ENCODE measurements at regions not wholly inside any gene's neighbourhood (a gene's known extent, or its start where the extent isn't known, plus 50 kb on each side); places are given as distances from the start of the nearest gene placed in this dataset.

GRCh38 chr18:73838107-73838506, 309.5 kb downstream of the FBXO15 start:
- Histone ChIP-seq H3K36me3 (replicated peaks; ENCODE audit: control insufficient read depth, insufficient read depth, low read length) (no peaks in the 10 kb centered on the region), H3K27me3 (ENCODE audit: control insufficient read depth, insufficient read depth, low read length) (no peaks in the 10 kb centered on the region), H3K4me3 (ENCODE audit: insufficient read depth, low read depth, low read length) (no peak overlapping the region)
- no peak for DNase-seq

GRCh38 chr18:73835656-73836364, 311.8 kb downstream of the FBXO15 start:
- DNase-seq, result no peak
- H3K4me3 ChIP-seq (ENCODE audit: insufficient read depth, low read depth, low read length), result no peak overlapping the region

GRCh38 chr18:73835039-73835438, 312.6 kb downstream of the FBXO15 start:
- Histone ChIP-seq H3K27me3 (ENCODE audit: control insufficient read depth, insufficient read depth, low read length) (no peaks in the 10 kb centered on the region), H3K36me3 (replicated peaks; ENCODE audit: control insufficient read depth, insufficient read depth, low read length) (no peaks in the 10 kb centered on the region), H3K4me3 (ENCODE audit: insufficient read depth, low read depth, low read length) (no peak overlapping the region)
- no peak for DNase-seq

More at GRCh38 chr18:73835656-73836364, 311.8 kb downstream of the FBXO15 start:
- Histone ChIP-seq H3K27me3 (ENCODE audit: control insufficient read depth, insufficient read depth, low read length) (no peaks in the 10 kb centered on the region), H3K36me3 (replicated peaks; ENCODE audit: control insufficient read depth, insufficient read depth, low read length) (no peaks in the 10 kb centered on the region)

- DNase-seq, result no peak
- Histone ChIP-seq H3K4me3 (ENCODE audit: insufficient read depth, low read depth, low read length) (no peak overlapping the region), H3K27me3 (ENCODE audit: control insufficient read depth, insufficient read depth, low read length) (no peaks in the 10 kb centered on the region), H3K36me3 (replicated peaks; ENCODE audit: control insufficient read depth, insufficient read depth, low read length) (no peaks in the 10 kb centered on the region)
These were observed 315.9 kb downstream of the FBXO15 start for GRCh38 chr18:73831688-73832087.

GRCh38 chr18:73829146-73829545, 318.5 kb downstream of the FBXO15 start:
- Histone ChIP-seq H3K27me3 (ENCODE audit: control insufficient read depth, insufficient read depth, low read length) (no peaks in the 10 kb centered on the region), H3K4me3 (ENCODE audit: insufficient read depth, low read depth, low read length) (no peak overlapping the region), H3K36me3 (replicated peaks; ENCODE audit: control insufficient read depth, insufficient read depth, low read length) (no peaks in the 10 kb centered on the region)
- DNase-seq, result no peak

GRCh38 chr18:73827801-73828200, 319.8 kb downstream of the FBXO15 start:
- no peaks in the 10 kb centered on the region for H3K36me3 ChIP-seq (replicated peaks; ENCODE audit: control insufficient read depth, insufficient read depth, low read length)
- H3K4me3 ChIP-seq (ENCODE audit: insufficient read depth, low read depth, low read length), result no peak overlapping the region
- H3K27me3 ChIP-seq (ENCODE audit: control insufficient read depth, insufficient read depth, low read length), result no peaks in the 10 kb centered on the region
- no peak for DNase-seq

GRCh38 chr18:73826098-73826497, 321.5 kb downstream of the FBXO15 start:
- Histone ChIP-seq H3K27me3 (ENCODE audit: control insufficient read depth, insufficient read depth, low read length) (no peaks in the 10 kb centered on the region), H3K36me3 (replicated peaks; ENCODE audit: control insufficient read depth, insufficient read depth, low read length) (no peaks in the 10 kb centered on the region), H3K4me3 (ENCODE audit: insufficient read depth, low read depth, low read length) (no peak overlapping the region)
- DNase-seq, result no peak

- Histone ChIP-seq H3K27me3 (ENCODE audit: control insufficient read depth, insufficient read depth, low read length) (no peaks in the 10 kb centered on the region), H3K36me3 (replicated peaks; ENCODE audit: control insufficient read depth, insufficient read depth, low read length) (no peaks in the 10 kb centered on the region), H3K4me3 (ENCODE audit: insufficient read depth, low read depth, low read length) (no peak overlapping the region)
- DNase-seq, result no peak
These were observed 323.0 kb downstream of the FBXO15 start for GRCh38 chr18:73824671-73825070.

GRCh38 chr18:73812423-73812822, 335.2 kb downstream of the FBXO15 start:
- H3K36me3 ChIP-seq (replicated peaks; ENCODE audit: control insufficient read depth, insufficient read depth, low read length), result no peaks in the 10 kb centered on the region
- no peak overlapping the region for H3K4me3 ChIP-seq (ENCODE audit: insufficient read depth, low read depth, low read length)

GRCh38 chr18:73807551-73808192, 340.0 kb downstream of the FBXO15 start:
- no peak for DNase-seq
- no peak overlapping the region for H3K4me3 ChIP-seq (ENCODE audit: insufficient read depth, low read depth, low read length)
- H3K27me3 ChIP-seq (ENCODE audit: control insufficient read depth, insufficient read depth, low read length), result no peaks in the 10 kb centered on the region

More at GRCh38 chr18:73812423-73812822, 335.2 kb downstream of the FBXO15 start:
- H3K27me3 ChIP-seq (ENCODE audit: control insufficient read depth, insufficient read depth, low read length), result no peaks in the 10 kb centered on the region
- no peak for DNase-seq

GRCh38 chr18:73805991-73806390, 341.6 kb downstream of the FBXO15 start:
- DNase-seq, result peak; percentile 16
- H3K36me3 ChIP-seq (replicated peaks; ENCODE audit: control insufficient read depth, insufficient read depth, low read length), result no peaks in the 10 kb centered on the region
- no peaks in the 10 kb centered on the region for H3K27me3 ChIP-seq (ENCODE audit: control insufficient read depth, insufficient read depth, low read length)
- no peak overlapping the region for H3K4me3 ChIP-seq (ENCODE audit: insufficient read depth, low read depth, low read length)

More at GRCh38 chr18:73807551-73808192, 340.0 kb downstream of the FBXO15 start:
- H3K36me3 ChIP-seq (replicated peaks; ENCODE audit: control insufficient read depth, insufficient read depth, low read length), result no peaks in the 10 kb centered on the region

- no peak for DNase-seq
- Histone ChIP-seq H3K4me3 (ENCODE audit: insufficient read depth, low read depth, low read length) (no peak overlapping the region), H3K36me3 (replicated peaks; ENCODE audit: control insufficient read depth, insufficient read depth, low read length) (no peaks in the 10 kb centered on the region), H3K27me3 (ENCODE audit: control insufficient read depth, insufficient read depth, low read length) (no peaks in the 10 kb centered on the region)
These were observed 350.2 kb downstream of the FBXO15 start for GRCh38 chr18:73797419-73797818.

- H3K27me3 ChIP-seq (ENCODE audit: control insufficient read depth, insufficient read depth, low read length), result no peaks in the 10 kb centered on the region
- no peaks in the 10 kb centered on the region for H3K36me3 ChIP-seq (replicated peaks; ENCODE audit: control insufficient read depth, insufficient read depth, low read length)
- DNase-seq, result no peak
- no peak overlapping the region for H3K4me3 ChIP-seq (ENCODE audit: insufficient read depth, low read depth, low read length)
These were observed 354.2 kb downstream of the FBXO15 start for GRCh38 chr18:73793386-73793785.

GRCh38 chr18:73791081-73791480, 356.6 kb downstream of the FBXO15 start:
- H3K27me3 ChIP-seq (ENCODE audit: control insufficient read depth, insufficient read depth, low read length), result no peaks in the 10 kb centered on the region
- H3K36me3 ChIP-seq (replicated peaks; ENCODE audit: control insufficient read depth, insufficient read depth, low read length), result no peaks in the 10 kb centered on the region
- no peak overlapping the region for H3K4me3 ChIP-seq (ENCODE audit: insufficient read depth, low read depth, low read length)
- DNase-seq, result no peak

GRCh38 chr18:73790587-73790986, 357.0 kb downstream of the FBXO15 start:
- H3K27me3 ChIP-seq (ENCODE audit: control insufficient read depth, insufficient read depth, low read length), result no peaks in the 10 kb centered on the region
- no peaks in the 10 kb centered on the region for H3K36me3 ChIP-seq (replicated peaks; ENCODE audit: control insufficient read depth, insufficient read depth, low read length)
- no peak for DNase-seq
- no peak overlapping the region for H3K4me3 ChIP-seq (ENCODE audit: insufficient read depth, low read depth, low read length)
